Right ventricle myocardium superior (tissue), 1 donor: ENCODE measurements at regions not wholly inside any gene's neighbourhood (a gene's known extent, or its start where the extent isn't known, plus 50 kb on each side); places are given as distances from the start of the nearest gene placed in this dataset.
"Not testable (repeated sequence)": the region's sequence is repeated elsewhere in the genome, so short reads cannot be mapped to it uniquely, and the experiment has no call there.

Experiments
- ATAC-seq: fragments of 200-7000 bp; cut with Tn5 transposase; one replicate; pipeline ENCODE4 v1.9.1; 2020; ENCODE audit warnings: mild to moderate bottlenecking; ENCODE audit not compliant: poor library complexity
- DNase-seq: peaks from one replicate; pipeline ENCODE4 v3.0.0-alpha.2; 2020
- intact Hi-C: fragments of 100-400 bp; cut with DNase I; formaldehyde crosslinking; loops from one replicate; pipeline ENCODE4 v1.11.2; 2022
- donor health status: DM: no; HTN: yes; CAD: no; lungs with severe emphysema.

GRCh38 chr4:20075248-20075871 is 176.3 kb upstream of the SLIT2 start:
- ATAC-seq (no peak), DNase-seq (no peak)
- intact Hi-C loops = no loop called here

GRCh38 chr4:20074450-20074849 is 177.3 kb upstream of the SLIT2 start:
- no peak for DNase-seq
- ATAC-seq = no peak
- intact Hi-C loops = no loop called here

- intact Hi-C loops = no loop called here
- DNase-seq (no peak), ATAC-seq (no peak)
These were observed 185.8 kb upstream of the SLIT2 start for GRCh38 chr4:20065952-20066351.

- ATAC-seq, DNase-seq, intact Hi-C loops: not testable (repeated sequence)
These were observed 188.8 kb upstream of the SLIT2 start for GRCh38 chr4:20062857-20063256.

GRCh38 chr4:20062054-20062453 is 189.7 kb upstream of the SLIT2 start:
- DNase-seq (no peak), ATAC-seq (no peak)
- intact Hi-C loops = no loop called here

- intact Hi-C loops = no loop called here
- ATAC-seq = no peak
These were observed 200.9 kb upstream of the SLIT2 start for GRCh38 chr4:20050768-20051167.

GRCh38 chr4:20049889-20050288 is 201.8 kb upstream of the SLIT2 start:
- intact Hi-C loops = no loop called here
- ATAC-seq (no peak), DNase-seq (no peak)

More at GRCh38 chr4:20050768-20051167, 200.9 kb upstream of the SLIT2 start:
- no peak for DNase-seq

- intact Hi-C loops = no loop called here
- no peak for DNase-seq
- no peak for ATAC-seq
These were observed 204.6 kb upstream of the SLIT2 start for GRCh38 chr4:20046931-20047677.

- intact Hi-C loops = no loop called here
- ATAC-seq (no peak), DNase-seq (no peak)
These were observed 205.5 kb upstream of the SLIT2 start for GRCh38 chr4:20046179-20046578.

- intact Hi-C loops = no loop called here
- ATAC-seq (no peak), DNase-seq (no peak)
These were observed 206.7 kb upstream of the SLIT2 start for GRCh38 chr4:20044966-20045365.

GRCh38 chr4:20044502-20044911 is 207.2 kb upstream of the SLIT2 start:
- intact Hi-C loops = no loop called here
- no peak for DNase-seq
- ATAC-seq = no peak

- no peak for ATAC-seq
- intact Hi-C loops = no loop called here
- no peak for DNase-seq
These were observed 207.7 kb upstream of the SLIT2 start for GRCh38 chr4:20043991-20044390.

GRCh38 chr4:20042769-20043168 is 208.9 kb upstream of the SLIT2 start:
- intact Hi-C loops = no loop called here
- DNase-seq (no peak), ATAC-seq (no peak)

GRCh38 chr4:20041839-20042407 is 209.8 kb upstream of the SLIT2 start:
- ATAC-seq = no peak

GRCh38 chr4:20037745-20038144 is 214.0 kb upstream of the SLIT2 start:
- DNase-seq (no peak), ATAC-seq (no peak)

More at GRCh38 chr4:20041839-20042407, 209.8 kb upstream of the SLIT2 start:
- intact Hi-C loops = no loop called here
- DNase-seq = no peak

GRCh38 chr4:20030108-20030507 is 221.6 kb upstream of the SLIT2 start:
- DNase-seq = no peak
- intact Hi-C loops = no loop called here
- no peak for ATAC-seq

More at GRCh38 chr4:20037745-20038144, 214.0 kb upstream of the SLIT2 start:
- intact Hi-C loops = no loop called here

GRCh38 chr4:20028645-20029044 is 223.1 kb upstream of the SLIT2 start:
- ATAC-seq (no peak), DNase-seq (no peak)
- intact Hi-C loops = no loop called here

- no peak for ATAC-seq
- intact Hi-C loops = no loop called here
- DNase-seq = no peak
These were observed 225.2 kb upstream of the SLIT2 start for GRCh38 chr4:20026456-20026855.

- intact Hi-C loops = no loop called here
- DNase-seq (no peak), ATAC-seq (no peak)
These were observed 229.2 kb upstream of the SLIT2 start for GRCh38 chr4:20022471-20022870.

- ATAC-seq (no peak), DNase-seq (no peak)
- intact Hi-C loops = no loop called here
These were observed 231.6 kb upstream of the SLIT2 start for GRCh38 chr4:20020056-20020455.
